ENCODE measurements at regions not wholly inside any gene's neighbourhood (a gene's known extent, or its start where the extent isn't known, plus 50 kb on each side); places are given as distances from the start of the nearest gene placed in this dataset.

GRCh38 chr10:130877126-130877525 lies 434.4 kb downstream of the TCERG1L start:
- TF ChIP-seq CTCF (conservative IDR thresholded peaks at IDR 0.05; ENCODE audit: low read length) (no peak), EZH2phosphoT487 (IDR thresholded peaks at IDR 0.05; ENCODE audit: borderline replicate concordance, low read depth, low read length) (no peak)
